Activated CD4-positive, alpha-beta T cell treated with anti-CD3 and anti-CD28 coated beads, Interleukin-2, amount 10 ng/mL, durations not matched to agents 24 days and 14 days (primary cell): ENCODE measurements at regions not wholly inside any gene's neighbourhood (a gene's known extent, or its start where the extent isn't known, plus 50 kb on each side); places are given as distances from the start of the nearest gene placed in this dataset.

Experiments used
- DNase-seq: peaks from one replicate; pipeline ENCODE4 v3.0.0; 2022
- H3K27ac Mint-ChIP-seq: one replicate; pipeline ENCODE4 v1.8.0; 2022; ENCODE audit warnings: mild to moderate bottlenecking, mixed read lengths
- H3K27me3 Mint-ChIP-seq: one replicate; pipeline ENCODE4 v1.8.0; 2022; ENCODE audit warnings: mixed read lengths
- H3K36me3 Mint-ChIP-seq: one replicate; pipeline ENCODE4 v1.8.0; 2022; ENCODE audit warnings: low read depth, mild to moderate bottlenecking, mixed read lengths
- H3K4me1 Mint-ChIP-seq: one replicate; pipeline ENCODE4 v1.8.0; 2021; ENCODE audit warnings: mixed read lengths
- H3K4me3 Mint-ChIP-seq: one replicate; pipeline ENCODE4 v1.8.0; 2022; ENCODE audit warnings: mild to moderate bottlenecking, moderate library complexity, mixed read lengths
- H3K9me3 Mint-ChIP-seq: one replicate; pipeline ENCODE4 v1.8.0; 2021; ENCODE audit warnings: mixed read lengths
- intact Hi-C: fragments of 100-400 bp; cut with micrococcal nuclease; formaldehyde crosslinking; loops from one replicate; pipeline ENCODE4 v1.15.1; 2023

GRCh38 chr13:70634893-70635292 is 526.6 kb upstream of the KLHL1 start:
- Mint-ChIP-seq H3K9me3 (no peaks in the 10 kb centered on the region), H3K36me3 (no peaks in the 10 kb centered on the region), H3K27ac (no peak overlapping the region), H3K4me3 (no peak overlapping the region), H3K27me3 (no peaks in the 10 kb centered on the region), H3K4me1 (no peaks in the 10 kb centered on the region)
- no peak for DNase-seq
- intact Hi-C loops: no loop called here

- H3K27me3 Mint-ChIP-seq: no peaks in the 10 kb centered on the region
- DNase-seq: no peak
- no peaks in the 10 kb centered on the region for H3K4me1 Mint-ChIP-seq
- intact Hi-C loops: no loop called here
- no peak overlapping the region for H3K4me3 Mint-ChIP-seq
- no peaks in the 10 kb centered on the region for H3K36me3 Mint-ChIP-seq
- H3K9me3 Mint-ChIP-seq: no peaks in the 10 kb centered on the region
- H3K27ac Mint-ChIP-seq: no peak overlapping the region
Measured at GRCh38 chr13:70630247-70630646, 522.0 kb upstream of the KLHL1 start.

GRCh38 chr13:70623239-70623638 is 515.0 kb upstream of the KLHL1 start:
- Mint-ChIP-seq H3K36me3 (no peaks in the 10 kb centered on the region), H3K27ac (no peak overlapping the region), H3K4me1 (no peaks in the 10 kb centered on the region), H3K4me3 (no peak overlapping the region), H3K9me3 (no peaks in the 10 kb centered on the region), H3K27me3 (no peaks in the 10 kb centered on the region)
- intact Hi-C loops: no loop called here
- no peak for DNase-seq

GRCh38 chr13:70622796-70623195 is 514.5 kb upstream of the KLHL1 start:
- H3K9me3 Mint-ChIP-seq: no peaks in the 10 kb centered on the region
- H3K27ac Mint-ChIP-seq: no peak overlapping the region
- no peaks in the 10 kb centered on the region for H3K36me3 Mint-ChIP-seq
- intact Hi-C loops: no loop called here
- no peaks in the 10 kb centered on the region for H3K27me3 Mint-ChIP-seq
- no peak overlapping the region for H3K4me3 Mint-ChIP-seq
- no peak for DNase-seq
- H3K4me1 Mint-ChIP-seq: no peaks in the 10 kb centered on the region

- H3K9me3 Mint-ChIP-seq: no peaks in the 10 kb centered on the region
- H3K4me3 Mint-ChIP-seq: no peak overlapping the region
- no peaks in the 10 kb centered on the region for H3K4me1 Mint-ChIP-seq
- no peaks in the 10 kb centered on the region for H3K27me3 Mint-ChIP-seq
- intact Hi-C loops: no loop called here
- H3K27ac Mint-ChIP-seq: no peak overlapping the region
- H3K36me3 Mint-ChIP-seq: no peaks in the 10 kb centered on the region
- no peak for DNase-seq
Measured at GRCh38 chr13:70619936-70620335, 511.7 kb upstream of the KLHL1 start.

- Mint-ChIP-seq H3K4me1 (no peaks in the 10 kb centered on the region), H3K4me3 (no peak overlapping the region), H3K36me3 (no peaks in the 10 kb centered on the region), H3K27ac (no peak overlapping the region), H3K9me3 (no peaks in the 10 kb centered on the region), H3K27me3 (no peaks in the 10 kb centered on the region)
- intact Hi-C loops: no loop called here
- no peak for DNase-seq
Measured at GRCh38 chr13:70616847-70617246, 508.6 kb upstream of the KLHL1 start.

- no peaks in the 10 kb centered on the region for H3K36me3 Mint-ChIP-seq
- no peak for DNase-seq
- H3K27ac Mint-ChIP-seq: no peak overlapping the region
- no peaks in the 10 kb centered on the region for H3K27me3 Mint-ChIP-seq
- H3K4me3 Mint-ChIP-seq: no peak overlapping the region
- intact Hi-C loops: no loop called here
- H3K9me3 Mint-ChIP-seq: no peaks in the 10 kb centered on the region
- no peaks in the 10 kb centered on the region for H3K4me1 Mint-ChIP-seq
Measured at GRCh38 chr13:70613295-70613694, 505.0 kb upstream of the KLHL1 start.

- intact Hi-C loops: no loop called here
- Mint-ChIP-seq H3K4me3 (no peak overlapping the region), H3K27ac (no peak overlapping the region), H3K36me3 (no peaks in the 10 kb centered on the region), H3K27me3 (no peaks in the 10 kb centered on the region), H3K9me3 (no peaks in the 10 kb centered on the region), H3K4me1 (no peaks in the 10 kb centered on the region)
- no peak for DNase-seq
Measured at GRCh38 chr13:70612881-70613280, 504.6 kb upstream of the KLHL1 start.

- no peak for DNase-seq
- Mint-ChIP-seq H3K27ac (no peak overlapping the region), H3K4me1 (no peaks in the 10 kb centered on the region), H3K9me3 (no peaks in the 10 kb centered on the region), H3K27me3 (no peaks in the 10 kb centered on the region), H3K36me3 (no peaks in the 10 kb centered on the region), H3K4me3 (no peak overlapping the region)
- intact Hi-C loops: no loop called here
Measured at GRCh38 chr13:70604448-70604847, 496.2 kb upstream of the KLHL1 start.

GRCh38 chr13:70593716-70594115 is 485.5 kb upstream of the KLHL1 start:
- Mint-ChIP-seq H3K27me3 (no peaks in the 10 kb centered on the region), H3K4me1 (no peaks in the 10 kb centered on the region), H3K4me3 (no peak overlapping the region), H3K9me3 (no peaks in the 10 kb centered on the region), H3K27ac (no peak overlapping the region), H3K36me3 (no peaks in the 10 kb centered on the region)
- intact Hi-C loops: no loop called here
- DNase-seq: no peak

- Mint-ChIP-seq H3K27ac (no peak overlapping the region), H3K4me3 (no peak overlapping the region), H3K27me3 (no peaks in the 10 kb centered on the region), H3K9me3 (no peaks in the 10 kb centered on the region), H3K4me1 (no peaks in the 10 kb centered on the region), H3K36me3 (no peaks in the 10 kb centered on the region)
- no peak for DNase-seq
- intact Hi-C loops: no loop called here
Measured at GRCh38 chr13:70585109-70585508, 476.9 kb upstream of the KLHL1 start.

GRCh38 chr13:70580825-70581224 is 472.6 kb upstream of the KLHL1 start:
- H3K9me3 Mint-ChIP-seq: no peaks in the 10 kb centered on the region
- no peaks in the 10 kb centered on the region for H3K4me1 Mint-ChIP-seq
- intact Hi-C loops: no loop called here
- H3K36me3 Mint-ChIP-seq: no peaks in the 10 kb centered on the region
- H3K4me3 Mint-ChIP-seq: no peak overlapping the region
- no peak for DNase-seq
- H3K27me3 Mint-ChIP-seq: no peaks in the 10 kb centered on the region
- H3K27ac Mint-ChIP-seq: no peak overlapping the region

GRCh38 chr13:70579941-70580340 is 471.7 kb upstream of the KLHL1 start:
- no peak for DNase-seq
- Mint-ChIP-seq H3K36me3 (no peaks in the 10 kb centered on the region), H3K4me1 (no peaks in the 10 kb centered on the region), H3K4me3 (no peak overlapping the region), H3K9me3 (no peaks in the 10 kb centered on the region), H3K27ac (no peak overlapping the region), H3K27me3 (no peaks in the 10 kb centered on the region)
- intact Hi-C loops: no loop called here

- no peak overlapping the region for H3K27ac Mint-ChIP-seq
- H3K27me3 Mint-ChIP-seq: no peaks in the 10 kb centered on the region
- H3K9me3 Mint-ChIP-seq: no peaks in the 10 kb centered on the region
- no peak for DNase-seq
- no peaks in the 10 kb centered on the region for H3K4me1 Mint-ChIP-seq
- no peaks in the 10 kb centered on the region for H3K36me3 Mint-ChIP-seq
- intact Hi-C loops: no loop called here
- H3K4me3 Mint-ChIP-seq: no peak overlapping the region
Measured at GRCh38 chr13:70571221-70571620, 463.0 kb upstream of the KLHL1 start.

- intact Hi-C loops: loop anchor here (5.0 kb wide), 1 partner anchor 706 kb away; no protein-coding TSS in a partner anchor
- Mint-ChIP-seq H3K9me3 (no peaks in the 10 kb centered on the region), H3K4me3 (no peak overlapping the region), H3K27me3 (no peaks in the 10 kb centered on the region), H3K4me1 (no peaks in the 10 kb centered on the region), H3K27ac (no peak overlapping the region), H3K36me3 (no peaks in the 10 kb centered on the region)
- no peak for DNase-seq
Measured at GRCh38 chr13:70568571-70568970, 460.3 kb upstream of the KLHL1 start.
